Right lobe of liver (tissue), 4 donors: ENCODE measurements at regions not wholly inside any gene's neighbourhood (a gene's known extent, or its start where the extent isn't known, plus 50 kb on each side); places are given as distances from the start of the nearest gene placed in this dataset.

Experiments used
- POLR2A ChIP-seq: fragments of 450-650 bp; IDR thresholded peaks from one replicate; pipeline ENCODE4 v1.6.1; 2017; ENCODE audit warnings: antibody characterized with exemption, mild to moderate bottlenecking
- TF ChIP-seq, protein P1 (sequence below), 4 donors: fragments of 200-600 bp in 3 of 4; fragments of 450-650 bp in 1 of 4; IDR thresholded peaks; one replicate each; pipeline versions ENCODE4 v1.5.1 to v1.8.0; 2016 to 2022; ENCODE audit warnings: antibody characterized with exemption in 4 of 4, mild to moderate bottlenecking in 2 of 4
- donor health status: DM: no; HTN: no; CAD: no.
- donor health status: DM: no; HTN: no; CAD: no.
- donor health status: DM: no; HTN: yes; CAD: no.

DNA sequence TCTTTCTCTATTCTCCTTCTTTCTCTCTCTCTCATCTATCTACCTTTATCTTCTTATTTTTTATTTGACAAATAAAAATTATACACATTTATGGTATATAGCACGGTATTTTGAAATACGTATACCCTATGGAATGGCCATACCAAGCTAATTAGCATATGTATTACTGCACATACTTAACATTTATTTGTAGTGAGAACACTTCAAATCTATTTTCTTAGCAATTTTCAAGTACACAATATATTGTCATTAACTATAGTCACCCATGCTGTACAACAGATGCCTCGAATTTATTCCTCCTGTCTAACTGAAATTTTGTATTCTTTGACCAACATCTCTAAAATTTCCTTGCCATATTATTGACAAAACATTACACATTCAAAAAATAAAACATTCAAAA is 447.1 kb downstream of the MIAT start:
- TF ChIP-seq, protein P1, sequence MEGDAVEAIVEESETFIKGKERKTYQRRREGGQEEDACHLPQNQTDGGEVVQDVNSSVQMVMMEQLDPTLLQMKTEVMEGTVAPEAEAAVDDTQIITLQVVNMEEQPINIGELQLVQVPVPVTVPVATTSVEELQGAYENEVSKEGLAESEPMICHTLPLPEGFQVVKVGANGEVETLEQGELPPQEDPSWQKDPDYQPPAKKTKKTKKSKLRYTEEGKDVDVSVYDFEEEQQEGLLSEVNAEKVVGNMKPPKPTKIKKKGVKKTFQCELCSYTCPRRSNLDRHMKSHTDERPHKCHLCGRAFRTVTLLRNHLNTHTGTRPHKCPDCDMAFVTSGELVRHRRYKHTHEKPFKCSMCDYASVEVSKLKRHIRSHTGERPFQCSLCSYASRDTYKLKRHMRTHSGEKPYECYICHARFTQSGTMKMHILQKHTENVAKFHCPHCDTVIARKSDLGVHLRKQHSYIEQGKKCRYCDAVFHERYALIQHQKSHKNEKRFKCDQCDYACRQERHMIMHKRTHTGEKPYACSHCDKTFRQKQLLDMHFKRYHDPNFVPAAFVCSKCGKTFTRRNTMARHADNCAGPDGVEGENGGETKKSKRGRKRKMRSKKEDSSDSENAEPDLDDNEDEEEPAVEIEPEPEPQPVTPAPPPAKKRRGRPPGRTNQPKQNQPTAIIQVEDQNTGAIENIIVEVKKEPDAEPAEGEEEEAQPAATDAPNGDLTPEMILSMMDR (IDR thresholded peaks at IDR 0.05) = no peak
- TF ChIP-seq POLR2A = no peak
